IMR-90 (cell line): ENCODE measurements at regions not wholly inside any gene's neighbourhood (a gene's known extent, or its start where the extent isn't known, plus 50 kb on each side); places are given as distances from the start of the nearest gene placed in this dataset.
A peak's percentile ranks its signal among the peaks of the same experiment; 100 is the strongest.

Experiments used
- ATAC-seq: fragments of 200-7000 bp; cut with Tn5 transposase; 2 replicates; pipeline ENCODE4 v1.9.1; 2020; ENCODE audit warnings: low read depth, mild to moderate bottlenecking, moderate library complexity
- BruUV-seq: library from RNA; stranded (reverse); fragments of 400-500 nt; replicated peaks from 2 replicates; lab custom pipeline; 2021; lab: Mats Ljungman, UMichigan
- CTCF ChIA-PET: fragments of 300-600 bp; formaldehyde crosslinking; extraction: SDS; loops from one replicate; lab custom pipeline; 2021; ENCODE audit warnings: antibody characterized with exemption; lab: Yijun Ruan, JAX
- POLR2A ChIA-PET: fragments of 300-600 bp; sonication (Branson Sonifier 250); formaldehyde crosslinking; loops from one replicate; lab custom pipeline; 2022; ENCODE audit warnings: antibody characterized with exemption; ENCODE audit not compliant: unreplicated experiment; lab: Charles Lee
- DNase-seq: peaks from one replicate; pipeline ENCODE4 v3.0.0; 2013
- H2AFZ ChIP-seq: replicated peaks from 2 replicates; pipeline ENCODE3; 2013; ENCODE audit warnings: low read length, mild to moderate bottlenecking; ENCODE audit not compliant: poor library complexity
- H2AK5ac ChIP-seq: 2 replicates; pipeline ENCODE4 v1.6.1; 2013; ENCODE audit warnings: low read depth, low read length, inconsistent platforms
- H2AK9ac ChIP-seq: replicated peaks from 2 replicates; pipeline ENCODE3; 2013; ENCODE audit warnings: mild to moderate bottlenecking, low read depth, low read length, moderate library complexity; ENCODE audit not compliant: poor library complexity
- H2BK120ac ChIP-seq: 2 replicates; pipeline ENCODE4 v1.6.1; 2013; ENCODE audit warnings: low read depth, low read length, inconsistent platforms
- H2BK15ac ChIP-seq: 3 replicates; pipeline ENCODE4 v1.6.1; 2013; ENCODE audit warnings: low read depth, low read length, inconsistent platforms
- H2BK20ac ChIP-seq: 2 replicates; pipeline ENCODE4 v1.6.1; 2013; ENCODE audit warnings: low read depth, mild to moderate bottlenecking, inconsistent platforms, low read length, moderate library complexity
- H2BK5ac ChIP-seq: 2 replicates; pipeline ENCODE4 v1.6.1; 2013; ENCODE audit warnings: mild to moderate bottlenecking, low read depth, low read length, inconsistent platforms; ENCODE audit not compliant: poor library complexity, severe bottlenecking
- H3K14ac ChIP-seq: replicated peaks from 2 replicates; pipeline ENCODE4 v1.6.1; 2013; ENCODE audit warnings: low read depth, low read length, inconsistent platforms
- H3K18ac ChIP-seq: 2 replicates; pipeline ENCODE4 v1.6.1; 2013; ENCODE audit warnings: low read depth, low read length, control low read depth
- H3K23ac ChIP-seq: 2 replicates; pipeline ENCODE4 v1.6.1; 2013; ENCODE audit warnings: low read depth, low read length, inconsistent platforms
- H3K27ac ChIP-seq: 2 replicates; pipeline ENCODE4 v1.5.1; 2013; ENCODE audit warnings: mild to moderate bottlenecking, control low read depth, low read length; ENCODE audit not compliant: insufficient read depth
- H3K27me3 ChIP-seq: 2 replicates; pipeline ENCODE4 v1.6.1; 2013; ENCODE audit warnings: low read length; ENCODE audit not compliant: control insufficient read depth, insufficient read depth
- H3K36me3 ChIP-seq: 2 replicates; pipeline ENCODE4 v1.6.1; 2013; ENCODE audit warnings: low read length, mixed read lengths; ENCODE audit not compliant: control insufficient read depth, insufficient read depth
- H3K4ac ChIP-seq: 2 replicates; pipeline ENCODE4 v1.6.1; 2013; ENCODE audit warnings: low read depth, low read length, inconsistent platforms
- H3K4me1 ChIP-seq: 2 replicates; pipeline ENCODE4 v1.6.1; 2013; ENCODE audit warnings: low read length, mixed read lengths; ENCODE audit not compliant: control insufficient read depth, insufficient read depth
- H3K4me2 ChIP-seq: 2 replicates; pipeline ENCODE4 v1.6.1; 2013; ENCODE audit warnings: low read depth, mild to moderate bottlenecking, control low read depth, low read length, moderate library complexity
- H3K4me3 ChIP-seq: 2 replicates; pipeline ENCODE4 v1.5.1; 2013; ENCODE audit warnings: low read depth, mild to moderate bottlenecking, control low read depth, low read length, moderate library complexity; ENCODE audit not compliant: insufficient read depth
- H3K56ac ChIP-seq: 2 replicates; pipeline ENCODE4 v1.6.1; 2013; ENCODE audit warnings: low read length, inconsistent platforms; ENCODE audit not compliant: insufficient read depth; ENCODE audit errors: extremely low read depth
- H3K79me1 ChIP-seq, 2 experiments: 2 replicates each; pipeline ENCODE4 v1.6.1; 2013; ENCODE audit warnings: low read length in 2 of 2, inconsistent platforms in 1 of 2, low read depth in 1 of 2
- H3K9ac ChIP-seq: 2 replicates; pipeline ENCODE4 v1.6.1; 2013; ENCODE audit warnings: low read depth, low read length, control low read depth
- H3K9me1 ChIP-seq: 2 replicates; pipeline ENCODE4 v1.6.1; 2013; ENCODE audit warnings: low read length, inconsistent platforms; ENCODE audit not compliant: insufficient read depth
- H3K9me3 ChIP-seq: 2 replicates; pipeline ENCODE4 v1.6.1; 2013; ENCODE audit warnings: low read length; ENCODE audit not compliant: control insufficient read depth, insufficient read depth
- H4K20me1 ChIP-seq: 2 replicates; pipeline ENCODE4 v1.6.1; 2013; ENCODE audit warnings: low read length, inconsistent platforms; ENCODE audit not compliant: insufficient read depth
- H4K5ac ChIP-seq: 2 replicates; pipeline ENCODE4 v1.6.1; 2013; ENCODE audit warnings: mild to moderate bottlenecking, low read depth, low read length, control low read depth
- H4K8ac ChIP-seq, 2 experiments: 2 replicates each; pipeline ENCODE4 v1.6.1; 2013; ENCODE audit warnings: low read depth in 2 of 2, low read length in 2 of 2, control low read depth in 1 of 2, inconsistent platforms in 1 of 2
- H4K91ac ChIP-seq: 2 replicates; pipeline ENCODE4 v1.6.1; 2013; ENCODE audit warnings: low read depth, low read length, inconsistent platforms; ENCODE audit not compliant: insufficient read depth
- BHLHE40 ChIP-seq: fragments of 150-350 bp; IDR thresholded peaks from 2 replicates; pipeline ENCODE4 v1.6.1; 2016; ENCODE audit warnings: mild to moderate bottlenecking, low read depth, low read length
- CEBPB ChIP-seq: IDR thresholded peaks from 2 replicates; pipeline ENCODE4 v1.6.1; 2012; ENCODE audit warnings: low read depth, low read length, improper control_type of control experiment
- CHD1 ChIP-seq: IDR thresholded peaks from 2 replicates; pipeline ENCODE4 v1.6.1; 2012; ENCODE audit warnings: low read depth, low read length, improper control_type of control experiment
- CTCF ChIP-seq: conservative IDR thresholded peaks from 2 replicates; pipeline ENCODE4 v1.5.1; 2012; ENCODE audit warnings: mild to moderate bottlenecking, low read depth, low read length, improper control_type of control experiment
- ELK1 ChIP-seq: fragments of 150-350 bp; IDR thresholded peaks from 2 replicates; pipeline ENCODE4 v1.6.1; 2016; ENCODE audit warnings: low read depth, mild to moderate bottlenecking, low read length, moderate library complexity, borderline replicate concordance
- FOS ChIP-seq: fragments of 150-350 bp; IDR thresholded peaks from 2 replicates; pipeline ENCODE4 v1.6.1; 2016; ENCODE audit warnings: low read depth, low read length
- MAFK ChIP-seq: IDR thresholded peaks from 2 replicates; pipeline ENCODE4 v1.6.1; 2012; ENCODE audit warnings: low read depth, low read length, improper control_type of control experiment
- MAZ ChIP-seq: IDR thresholded peaks from 2 replicates; pipeline ENCODE4 v1.6.1; 2012; ENCODE audit warnings: low read depth, mild to moderate bottlenecking, low read length, improper control_type of control experiment, moderate library complexity, borderline replicate concordance
- MXI1 ChIP-seq: IDR thresholded peaks from 2 replicates; pipeline ENCODE4 v1.6.1; 2012; ENCODE audit warnings: low read depth, mild to moderate bottlenecking, low read length, moderate library complexity, borderline replicate concordance
- NFE2L2 ChIP-seq: fragments of 150-350 bp; IDR thresholded peaks from 2 replicates; pipeline ENCODE4 v1.6.1; 2016; ENCODE audit warnings: low read depth, mild to moderate bottlenecking, low read length
- POLR2A ChIP-seq: IDR thresholded peaks from 2 replicates; pipeline ENCODE4 v1.6.1; 2012; ENCODE audit warnings: mild to moderate bottlenecking, low read depth, low read length
- RAD21 ChIP-seq: IDR thresholded peaks from 2 replicates; pipeline ENCODE4 v1.6.1; 2012; ENCODE audit warnings: low read length, improper control_type of control experiment
- RCOR1 ChIP-seq: IDR thresholded peaks from 2 replicates; pipeline ENCODE4 v1.6.1; 2012; ENCODE audit warnings: mild to moderate bottlenecking, low read length, improper control_type of control experiment; ENCODE audit not compliant: insufficient replicate concordance
- RFX5 ChIP-seq: IDR thresholded peaks from 2 replicates; pipeline ENCODE4 v1.8.0; 2012; ENCODE audit warnings: low read depth, mild to moderate bottlenecking, low read length, moderate library complexity
- SMC3 ChIP-seq: fragments of 150-350 bp; IDR thresholded peaks from 2 replicates; pipeline ENCODE4 v1.6.1; 2016; ENCODE audit warnings: low read depth, mild to moderate bottlenecking, antibody characterized with exemption, low read length, moderate library complexity
- USF2 ChIP-seq: fragments of 150-350 bp; IDR thresholded peaks from 2 replicates; pipeline ENCODE4 v1.6.1; 2017; ENCODE audit warnings: mild to moderate bottlenecking, antibody characterized with exemption, low read length, low read depth
- WGBS, 2 experiments: methylation state at CpG; one replicate each; pipeline versions ENCODE4 v1.1.5 to v1.1.7; 2013; ENCODE audit warnings: missing lambda C conversion rate in 2 of 2; ENCODE audit not compliant: insufficient read length in 1 of 2; ENCODE audit errors: extremely low coverage in 2 of 2; 5-methylcytosine and 5-hydroxymethylcytosine counted together
- dilution Hi-C: fragments of 300-500 bp; cut with HindIII; formaldehyde crosslinking; loops from one replicate; pipeline ENCODE4 v1.14.3; 2018; ENCODE audit warnings: low sequenced_read_pairs; ENCODE audit not compliant: unreplicated experiment
- in situ Hi-C: fragments of 300-500 bp; cut with MboI; formaldehyde crosslinking; loops from 3 replicates; pipeline ENCODE4 v1.14.3; 2019; ENCODE audit warnings: low sequenced_read_pairs, inconsistent platforms, mixed read lengths
- intact Hi-C: fragments of 100-400 bp; cut with micrococcal nuclease; formaldehyde crosslinking; loops from 2 replicates; pipeline ENCODE4 v1.10.0; 2022

GRCh38 chr3:55196495-55196894 is 268.6 kb upstream of the LRTM1 start:
- ATAC-seq: no peak
- H3K9me1 ChIP-seq: peaks cover 20% of the 10 kb centered on the region
- H3K4ac ChIP-seq: peak overlapping the region; percentile 76
- no peak overlapping the region for H3K56ac ChIP-seq
- peak overlapping the region; percentile 98 for H2BK120ac ChIP-seq
- no peak overlapping the region for H3K27ac ChIP-seq
- in situ Hi-C loops: no loop called here
- POLR2A ChIA-PET: no interaction called here
- DNase-seq: no peak
- intact Hi-C loops: loop anchor here (10.0 kb wide), 1 partner anchor 428 kb away; no protein-coding TSS in a partner anchor
- no peak overlapping the region for H3K4me3 ChIP-seq
- H3K14ac ChIP-seq: peak overlapping the region; percentile 58; the same call in 1 of the 2 replicates
- H3K4me2 ChIP-seq: no peak overlapping the region
- H2AK5ac ChIP-seq: peak overlapping the region; percentile 7; the same call in 1 of the 2 replicates
- H4K8ac ChIP-seq: peak overlapping the region; percentile 14 to 36; a peak in 2 of 4 replicates
- H3K27me3 ChIP-seq: no peaks in the 10 kb centered on the region
- H4K20me1 ChIP-seq: no peaks in the 10 kb centered on the region
- H3K23ac ChIP-seq: no peak overlapping the region
- no CpG with 5 or more reads among the region's 1 CpG for WGBS, 2 experiments
- CTCF ChIA-PET: no interaction called here
- H3K9me3 ChIP-seq: no peaks in the 10 kb centered on the region
- H3K18ac ChIP-seq: peak overlapping the region; percentile 34; the same call in 1 of the 2 replicates
- peak overlapping the region; percentile 6; the same call in 1 of the 2 replicates for H4K5ac ChIP-seq
- peak overlapping the region; percentile 63 for H2BK5ac ChIP-seq
- no TSS peak for BruUV-seq
- no peak overlapping the region for H2AK9ac ChIP-seq
- H2BK20ac ChIP-seq: peak overlapping the region; percentile 95
- H3K9ac ChIP-seq: no peak overlapping the region
- peak overlapping the region; percentile 86 for H4K91ac ChIP-seq
- H2AFZ ChIP-seq: no peak overlapping the region
- H3K36me3 ChIP-seq: no peaks in the 10 kb centered on the region
- peaks cover 0 to 18% of the 10 kb centered on the region in 2 experiments; a peak in 2 of 4 replicates for H3K79me1 ChIP-seq
- H2BK15ac ChIP-seq: peak overlapping the region; percentile 84
- TF ChIP-seq USF2 (no peak; the same call in 1 of the 2 replicates), FOS (no peak), CEBPB (no peak), RFX5 (no peak), RAD21 (no peak), RCOR1 (no peak), CTCF (no peak), SMC3 (no peak), MAZ (no peak), MAFK (no peak), MXI1 (no peak), ELK1 (no peak), CHD1 (no peak), POLR2A (no peak), NFE2L2 (no peak), BHLHE40 (no peak)
- dilution Hi-C loops: no loop called here
- peaks cover 17% of the 10 kb centered on the region for H3K4me1 ChIP-seq
